DND-41 (cell line): ENCODE measurements at regions not wholly inside any gene's neighbourhood (a gene's known extent, or its start where the extent isn't known, plus 50 kb on each side); places are given as distances from the start of the nearest gene placed in this dataset.

Experiments
- ATAC-seq: fragments of 200-7000 bp; cut with Tn5 transposase; 3 replicates; pipeline ENCODE4 v1.9.1; 2021; ENCODE audit warnings: low read depth; ENCODE audit not compliant: insufficient read depth
- DNase-seq: peaks from one replicate; pipeline ENCODE4 v3.0.0-alpha.2; 2020
- H2AFZ ChIP-seq: 2 replicates; pipeline ENCODE4 v1.6.0; 2012; ENCODE audit warnings: low read depth, low read length
- H3K27ac ChIP-seq: 2 replicates; pipeline ENCODE4 v1.5.1; 2012; ENCODE audit warnings: low read length, inconsistent platforms
- H3K27me3 ChIP-seq: fragments of 200-600 bp; sonication (generic); 2 replicates; pipeline ENCODE4 v1.6.0; 2012; ENCODE audit warnings: low read length, mild to moderate bottlenecking, inconsistent platforms; ENCODE audit not compliant: insufficient read depth, poor library complexity
- H3K36me3 ChIP-seq: 2 replicates; pipeline ENCODE4 v1.5.1; 2012; ENCODE audit warnings: low read length, inconsistent platforms; ENCODE audit not compliant: insufficient read depth
- H3K4me1 ChIP-seq: 2 replicates; pipeline ENCODE4 v1.5.1; 2012; ENCODE audit warnings: mild to moderate bottlenecking, low read length; ENCODE audit not compliant: insufficient read depth
- H3K4me2 ChIP-seq: 2 replicates; pipeline ENCODE4 v1.6.0; 2012; ENCODE audit warnings: mild to moderate bottlenecking, moderate library complexity, low read length, inconsistent platforms; ENCODE audit not compliant: insufficient read depth
- H3K4me3 ChIP-seq, 2 experiments: fragments of 200-600 bp in 1 of 2; shearing (Covaris generic) in 1 of 2; 2 replicates each; pipeline ENCODE4 v1.5.1; 2012 to 2016; ENCODE audit warnings: inconsistent platforms in 2 of 2, low read length in 2 of 2, mild to moderate bottlenecking in 2 of 2, low read depth in 1 of 2, moderate library complexity in 1 of 2
- H3K79me2 ChIP-seq: 2 replicates; pipeline ENCODE4 v1.6.0; 2012; ENCODE audit warnings: low read length, inconsistent platforms; ENCODE audit not compliant: insufficient read depth
- H3K9ac ChIP-seq: 2 replicates; pipeline ENCODE4 v1.6.0; 2012; ENCODE audit warnings: low read depth, mild to moderate bottlenecking, inconsistent platforms, low read length, moderate library complexity
- H3K9me3 ChIP-seq: 2 replicates; pipeline ENCODE4 v1.5.1; 2012; ENCODE audit warnings: low read length, moderate library complexity, mild to moderate bottlenecking, inconsistent platforms; ENCODE audit not compliant: insufficient read depth, severe bottlenecking
- H4K20me1 ChIP-seq: 2 replicates; pipeline ENCODE4 v1.6.0; 2012; ENCODE audit warnings: low read length; ENCODE audit not compliant: insufficient read depth
- CTCF ChIP-seq: IDR thresholded peaks from 2 replicates; pipeline ENCODE4 v1.5.1; 2012; ENCODE audit warnings: borderline replicate concordance, low read length, moderate library complexity, mild to moderate bottlenecking; ENCODE audit not compliant: poor library complexity, severe bottlenecking; ENCODE audit errors: extremely low read depth
- EZH2 ChIP-seq: IDR thresholded peaks from 3 replicates; pipeline ENCODE4 v1.6.1; 2012; ENCODE audit warnings: borderline replicate concordance, low read depth, mild to moderate bottlenecking, moderate library complexity, low read length, inconsistent platforms; ENCODE audit not compliant: severe bottlenecking

GRCh38 chr13:40875583-40875982 lies 86.2 kb downstream of the SLC25A15 start:
- H3K9me3 ChIP-seq, result peaks cover 72% of the 10 kb centered on the region

GRCh38 chr13:40876020-40876738 lies 86.8 kb downstream of the SLC25A15 start:
- no peak for ATAC-seq
- H3K9ac ChIP-seq, result no peak overlapping the region
- peaks cover 55% of the 10 kb centered on the region for H3K36me3 ChIP-seq
- no peak overlapping the region for H2AFZ ChIP-seq
- no peak for DNase-seq
- no peak overlapping the region for H3K4me2 ChIP-seq
- peaks cover 70% of the 10 kb centered on the region for H3K9me3 ChIP-seq
- no peaks in the 10 kb centered on the region for H3K27me3 ChIP-seq
- H3K79me2 ChIP-seq, result no peaks in the 10 kb centered on the region
- H4K20me1 ChIP-seq, result no peaks in the 10 kb centered on the region
- H3K27ac ChIP-seq, result no peak overlapping the region
- TF ChIP-seq CTCF (no peak), EZH2 (no peak)
- H3K4me1 ChIP-seq, result no peaks in the 10 kb centered on the region
- H3K4me3 ChIP-seq, result no peak overlapping the region

More at GRCh38 chr13:40875583-40875982, 86.2 kb downstream of the SLC25A15 start:
- Histone ChIP-seq H3K27ac (no peak overlapping the region), H3K4me3 (no peak overlapping the region), H2AFZ (no peak overlapping the region), H3K27me3 (no peaks in the 10 kb centered on the region), H3K4me2 (no peak overlapping the region), H3K79me2 (no peaks in the 10 kb centered on the region), H3K9ac (no peak overlapping the region), H3K36me3 (peaks cover 54% of the 10 kb centered on the region), H4K20me1 (no peaks in the 10 kb centered on the region), H3K4me1 (no peaks in the 10 kb centered on the region)
- DNase-seq, result no peak
- TF ChIP-seq CTCF, result no peak
- no peak for TF ChIP-seq EZH2
- no peak for ATAC-seq

- Histone ChIP-seq H3K36me3 (peaks cover 51% of the 10 kb centered on the region), H3K4me3 (no peak overlapping the region), H3K9ac (no peak overlapping the region), H3K4me2 (no peak overlapping the region), H3K4me1 (peaks cover 6% of the 10 kb centered on the region; the same call in 1 of the 2 replicates), H3K27ac (no peak overlapping the region), H2AFZ (no peak overlapping the region), H4K20me1 (no peaks in the 10 kb centered on the region), H3K79me2 (no peaks in the 10 kb centered on the region), H3K9me3 (peaks cover 58% of the 10 kb centered on the region), H3K27me3 (no peaks in the 10 kb centered on the region)
- TF ChIP-seq EZH2 (no peak), CTCF (no peak)
- DNase-seq (no peak), ATAC-seq (no peak)
Measured at GRCh38 chr13:40878321-40878720, 88.9 kb downstream of the SLC25A15 start.
